ENCODE measurements at regions not wholly inside any gene's neighbourhood (a gene's known extent, or its start where the extent isn't known, plus 50 kb on each side); places are given as distances from the start of the nearest gene placed in this dataset.

- Mint-ChIP-seq H3K4me3 (no peak overlapping the region), H3K27me3 (ENCODE audit: insufficient read depth) (peaks cover 3% of the 10 kb centered on the region), H3K27ac (peak overlapping the region; percentile 41), H3K9me3 (no peaks in the 10 kb centered on the region), H3K4me1 (peaks cover 25% of the 10 kb centered on the region), H3K36me3 (ENCODE audit: low read depth) (no peaks in the 10 kb centered on the region)
- Histone ChIP-seq H3K27ac (ENCODE audit: low read depth, low read length) (no peak overlapping the region), H3K9ac (ENCODE audit: extremely low read depth, low read length, poor library complexity, severe bottlenecking) (no peak overlapping the region), H3K36me3 (ENCODE audit: control insufficient read depth, insufficient read depth, low read length) (no peaks in the 10 kb centered on the region), H3K27me3 (ENCODE audit: control insufficient read depth, insufficient read depth, low read length, poor library complexity, severe bottlenecking) (no peaks in the 10 kb centered on the region), H3K9me3 (ENCODE audit: control insufficient read depth, low read length) (no peaks in the 10 kb centered on the region), H3K4me3 (ENCODE audit: low read length) (no peak overlapping the region), H3K4me1 (ENCODE audit: control insufficient read depth, insufficient read depth, low read length) (peaks cover 4% of the 10 kb centered on the region)
- DNase-seq: no peak
- WGBS, 2 experiments (ENCODE audit: insufficient coverage in 1 of 2, insufficient read length in 1 of 2): 71% methylated on average over 1 of the region's 2 CpGs; no CpG with 5 or more reads in 1 of the 2 experiments
- TF ChIP-seq CTCF (conservative IDR thresholded peaks at IDR 0.05): no peak
These were observed 133.2 kb upstream of the LRFN2 start for GRCh38 chr6:40720375-40720748.

DNA sequence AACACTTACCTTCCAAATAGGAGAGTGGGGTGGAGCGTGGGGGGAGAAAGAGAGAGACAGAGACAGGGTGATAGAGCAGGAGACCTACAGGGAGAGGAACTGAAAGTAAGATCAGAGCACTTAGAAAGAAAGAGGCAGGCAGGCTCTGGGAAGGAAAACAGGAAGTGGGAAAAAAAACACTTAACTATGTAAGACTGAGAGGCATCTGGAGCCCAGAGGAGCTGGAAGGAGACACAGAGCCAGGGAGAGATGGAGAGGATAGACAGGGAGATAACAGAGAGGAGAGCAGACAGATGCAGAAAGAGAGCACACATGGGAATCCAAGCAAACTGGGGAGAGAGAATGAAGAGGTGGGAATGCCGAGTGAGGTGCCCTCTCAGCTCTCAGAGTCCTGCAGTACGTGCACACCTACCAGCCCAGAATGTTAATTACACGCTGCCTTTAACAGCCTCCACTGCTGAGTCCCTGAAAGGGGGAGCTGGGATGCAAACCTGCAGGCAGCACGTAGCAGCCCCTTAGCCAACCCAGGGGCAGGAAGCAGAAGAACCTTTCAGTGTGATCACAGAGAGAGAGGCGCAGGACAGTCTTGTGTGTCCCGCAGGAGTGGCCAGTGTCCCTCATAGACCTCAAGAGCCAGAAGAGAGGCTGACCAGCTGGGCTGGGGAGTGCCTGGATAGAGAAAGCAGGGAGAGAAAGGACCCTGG is 132.7 kb upstream of the LRFN2 start:
- no peaks in the 10 kb centered on the region for H3K9me3 Mint-ChIP-seq
- 52 to 62% methylated on average over 2 to 7 of the region's 7 CpGs for WGBS, 2 experiments (ENCODE audit: insufficient coverage in 1 of 2, insufficient read length in 1 of 2)
- no peak overlapping the region for H3K4me3 Mint-ChIP-seq
- H3K27ac Mint-ChIP-seq: peak overlapping the region; percentile 41
- TF ChIP-seq CTCF (conservative IDR thresholded peaks at IDR 0.05): no peak
- no peak overlapping the region for H3K9ac ChIP-seq (ENCODE audit: extremely low read depth, low read length, poor library complexity, severe bottlenecking)
- H3K4me1 ChIP-seq (ENCODE audit: control insufficient read depth, insufficient read depth, low read length): peaks cover 4% of the 10 kb centered on the region
- no peaks in the 10 kb centered on the region for H3K36me3 Mint-ChIP-seq (ENCODE audit: low read depth)
- no peaks in the 10 kb centered on the region for H3K36me3 ChIP-seq (ENCODE audit: control insufficient read depth, insufficient read depth, low read length)
- H3K4me1 Mint-ChIP-seq: peaks cover 29% of the 10 kb centered on the region
- DNase-seq: peak; percentile 76
- no peaks in the 10 kb centered on the region for H3K9me3 ChIP-seq (ENCODE audit: control insufficient read depth, low read length)
- no peak overlapping the region for H3K4me3 ChIP-seq (ENCODE audit: low read length)
- H3K27ac ChIP-seq (ENCODE audit: low read depth, low read length): no peak overlapping the region
- no peaks in the 10 kb centered on the region for H3K27me3 Mint-ChIP-seq (ENCODE audit: insufficient read depth)
- no peaks in the 10 kb centered on the region for H3K27me3 ChIP-seq (ENCODE audit: control insufficient read depth, insufficient read depth, low read length, poor library complexity, severe bottlenecking)

DNA sequence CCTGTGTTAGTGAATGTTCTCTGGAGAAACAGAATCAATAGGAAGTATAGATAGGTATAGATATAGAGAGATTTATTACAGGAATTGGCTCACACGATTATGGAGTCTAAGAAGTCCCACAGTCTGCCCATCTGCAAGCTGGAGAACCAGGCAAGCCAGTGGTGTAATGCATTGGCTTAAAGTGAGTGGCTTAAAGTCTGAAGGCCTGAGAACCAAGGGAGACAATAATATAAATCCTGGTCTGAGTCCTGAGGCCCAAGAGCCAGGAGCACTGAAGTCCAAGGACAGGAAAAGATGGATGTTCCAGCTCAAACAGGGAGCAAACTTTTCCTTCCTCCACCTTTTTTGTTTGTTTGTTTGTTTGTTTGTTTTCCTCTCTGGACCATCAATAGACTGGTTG is 131.2 kb upstream of the LRFN2 start:
- Histone ChIP-seq H3K27ac (ENCODE audit: low read depth, low read length) (no peak overlapping the region), H3K4me3 (ENCODE audit: low read length) (no peak overlapping the region), H3K9me3 (ENCODE audit: control insufficient read depth, low read length) (no peaks in the 10 kb centered on the region), H3K36me3 (ENCODE audit: control insufficient read depth, insufficient read depth, low read length) (no peaks in the 10 kb centered on the region), H3K27me3 (ENCODE audit: control insufficient read depth, insufficient read depth, low read length, poor library complexity, severe bottlenecking) (no peaks in the 10 kb centered on the region), H3K9ac (ENCODE audit: extremely low read depth, low read length, poor library complexity, severe bottlenecking) (no peak overlapping the region), H3K4me1 (ENCODE audit: control insufficient read depth, insufficient read depth, low read length) (peaks cover 4% of the 10 kb centered on the region)
- Mint-ChIP-seq H3K27ac (no peak overlapping the region), H3K4me3 (no peak overlapping the region), H3K4me1 (peaks cover 29% of the 10 kb centered on the region), H3K9me3 (no peaks in the 10 kb centered on the region), H3K36me3 (ENCODE audit: low read depth) (no peaks in the 10 kb centered on the region), H3K27me3 (ENCODE audit: insufficient read depth) (no peaks in the 10 kb centered on the region)
- TF ChIP-seq CTCF (conservative IDR thresholded peaks at IDR 0.05): no peak
- no peak for DNase-seq
- WGBS, 2 experiments (ENCODE audit: insufficient coverage in 1 of 2, insufficient read length in 1 of 2): 90 to 100% methylated on average over 1 of the region's 1 CpG
